Activated T-cell treated with anti-CD3 and anti-CD28 coated beads, Interleukin-2, amount 50 U/mL, for 72 hours (primary cell): ENCODE measurements at regions not wholly inside any gene's neighbourhood (a gene's known extent, or its start where the extent isn't known, plus 50 kb on each side); places are given as distances from the start of the nearest gene placed in this dataset.

Source experiments
- ATAC-seq, 2 donors: fragments of 150-1000 bp; cut with Tn5 transposase; replicated peaks in 1 of 2; 2 replicates each; pipeline ENCODE4 v1.10.0; 2021; ENCODE audit warnings: moderate library complexity in 2 of 2, mild to moderate bottlenecking in 1 of 2
- DNase-seq, 2 donors: peaks; one replicate each; pipeline ENCODE4 v3.0.0; 2021 to 2022; ENCODE audit warnings: mixed read lengths in 1 of 2
- H3K27ac Mint-ChIP-seq: one replicate; pipeline ENCODE4 v1.8.0; 2022; ENCODE audit warnings: mild to moderate bottlenecking, moderate library complexity, mixed read lengths
- H3K27me3 Mint-ChIP-seq: one replicate; pipeline ENCODE4 v1.8.0; 2022; ENCODE audit warnings: low read depth, mixed read lengths
- H3K36me3 Mint-ChIP-seq, 2 donors: one replicate each; pipeline ENCODE4 v1.8.0; 2022; ENCODE audit warnings: mixed read lengths in 2 of 2, mild to moderate bottlenecking in 1 of 2; ENCODE audit not compliant: insufficient read depth in 2 of 2
- H3K4me1 Mint-ChIP-seq: one replicate; pipeline ENCODE4 v1.8.0; 2022; ENCODE audit warnings: low read depth, mixed read lengths
- H3K4me3 Mint-ChIP-seq, 2 donors: one replicate each; pipeline ENCODE4 v1.8.0; 2022; ENCODE audit warnings: mild to moderate bottlenecking in 2 of 2, mixed read lengths in 2 of 2, moderate library complexity in 2 of 2
- H3K9me3 Mint-ChIP-seq, 2 donors: one replicate each; pipeline ENCODE4 v1.8.0; 2022; ENCODE audit warnings: mixed read lengths in 2 of 2

GRCh38 chr7:9983048-9983447 is 990.6 kb upstream of the PHF14 start:
- H3K4me3 Mint-ChIP-seq = no peak overlapping the region
- DNase-seq = no peak
- no peaks in the 10 kb centered on the region for H3K36me3 Mint-ChIP-seq
- no peak for ATAC-seq
- peaks cover 2 to 5% of the 10 kb centered on the region in 2 donors for H3K9me3 Mint-ChIP-seq
- no peaks in the 10 kb centered on the region for H3K4me1 Mint-ChIP-seq
- no peak overlapping the region for H3K27ac Mint-ChIP-seq
- no peaks in the 10 kb centered on the region for H3K27me3 Mint-ChIP-seq

GRCh38 chr7:10015687-10016086 is 958.0 kb upstream of the PHF14 start:
- no peaks in the 10 kb centered on the region for H3K27me3 Mint-ChIP-seq
- ATAC-seq = no peak
- no peak overlapping the region for H3K4me3 Mint-ChIP-seq

GRCh38 chr7:10022480-10022879 is 951.2 kb upstream of the PHF14 start:
- peaks cover 5 to 8% of the 10 kb centered on the region in 2 donors for H3K9me3 Mint-ChIP-seq
- no peak overlapping the region for H3K27ac Mint-ChIP-seq
- no peaks in the 10 kb centered on the region for H3K4me1 Mint-ChIP-seq
- H3K4me3 Mint-ChIP-seq = no peak overlapping the region
- H3K36me3 Mint-ChIP-seq = no peaks in the 10 kb centered on the region
- DNase-seq (no peak), ATAC-seq (no peak)
- no peaks in the 10 kb centered on the region for H3K27me3 Mint-ChIP-seq

More at GRCh38 chr7:10015687-10016086, 958.0 kb upstream of the PHF14 start:
- peaks cover 4 to 7% of the 10 kb centered on the region in 2 donors for H3K9me3 Mint-ChIP-seq
- no peak overlapping the region for H3K27ac Mint-ChIP-seq
- H3K4me1 Mint-ChIP-seq = no peaks in the 10 kb centered on the region
- DNase-seq = no peak
- peaks cover 0 to 2% of the 10 kb centered on the region in 2 donors for H3K36me3 Mint-ChIP-seq

GRCh38 chr7:10022957-10023356 is 950.7 kb upstream of the PHF14 start:
- Mint-ChIP-seq H3K9me3 (peaks cover 5 to 8% of the 10 kb centered on the region in 2 donors), H3K27ac (no peak overlapping the region), H3K36me3 (no peaks in the 10 kb centered on the region), H3K4me1 (no peaks in the 10 kb centered on the region), H3K4me3 (no peak overlapping the region), H3K27me3 (no peaks in the 10 kb centered on the region)
- DNase-seq = no peak
- ATAC-seq = no peak

GRCh38 chr7:10034843-10035556 is 938.7 kb upstream of the PHF14 start:
- DNase-seq (no peak), ATAC-seq (no peak)
- H3K27ac Mint-ChIP-seq = no peak overlapping the region
- H3K27me3 Mint-ChIP-seq = no peaks in the 10 kb centered on the region
- peaks cover 0 to 1% of the 10 kb centered on the region in 2 donors for H3K36me3 Mint-ChIP-seq
- H3K4me1 Mint-ChIP-seq = no peaks in the 10 kb centered on the region
- H3K9me3 Mint-ChIP-seq = peaks cover 5 to 9% of the 10 kb centered on the region in 2 donors
- no peak overlapping the region for H3K4me3 Mint-ChIP-seq

GRCh38 chr7:10036693-10037092 is 937.0 kb upstream of the PHF14 start:
- Mint-ChIP-seq H3K27me3 (no peaks in the 10 kb centered on the region), H3K27ac (no peak overlapping the region), H3K9me3 (peaks cover 0 to 9% of the 10 kb centered on the region in 2 donors), H3K4me1 (no peaks in the 10 kb centered on the region), H3K4me3 (no peak overlapping the region), H3K36me3 (peaks cover 0 to 1% of the 10 kb centered on the region in 2 donors)
- DNase-seq (no peak), ATAC-seq (no peak)

- Mint-ChIP-seq H3K27me3 (no peaks in the 10 kb centered on the region), H3K4me1 (no peaks in the 10 kb centered on the region), H3K36me3 (peaks cover 0 to 1% of the 10 kb centered on the region in 2 donors), H3K27ac (no peak overlapping the region), H3K9me3 (peaks cover under 1 to 10% of the 10 kb centered on the region in 2 donors), H3K4me3 (no peak overlapping the region)
- no peak for DNase-seq
- no peak for ATAC-seq
Observed at GRCh38 chr7:10038351-10038750, 935.3 kb upstream of the PHF14 start.

GRCh38 chr7:10040674-10041073 is 933.0 kb upstream of the PHF14 start:
- Mint-ChIP-seq H3K9me3 (peaks cover 3 to 5% of the 10 kb centered on the region in 2 donors), H3K4me1 (no peaks in the 10 kb centered on the region), H3K4me3 (no peak overlapping the region), H3K27ac (no peak overlapping the region), H3K36me3 (no peaks in the 10 kb centered on the region), H3K27me3 (no peaks in the 10 kb centered on the region)
- DNase-seq (no peak), ATAC-seq (no peak)

- no peak overlapping the region for H3K27ac Mint-ChIP-seq
- H3K4me3 Mint-ChIP-seq = no peak overlapping the region
- no peaks in the 10 kb centered on the region for H3K27me3 Mint-ChIP-seq
- peaks cover 4% of the 10 kb centered on the region in 2 donors for H3K9me3 Mint-ChIP-seq
- H3K4me1 Mint-ChIP-seq = no peaks in the 10 kb centered on the region
- no peak for DNase-seq
- no peaks in the 10 kb centered on the region for H3K36me3 Mint-ChIP-seq
- ATAC-seq = no peak
Observed at GRCh38 chr7:10070899-10071298, 902.8 kb upstream of the PHF14 start.

GRCh38 chr7:10075866-10076265 is 897.8 kb upstream of the PHF14 start:
- no peaks in the 10 kb centered on the region for H3K36me3 Mint-ChIP-seq
- no peaks in the 10 kb centered on the region for H3K27me3 Mint-ChIP-seq
- no peaks in the 10 kb centered on the region for H3K4me1 Mint-ChIP-seq
- H3K4me3 Mint-ChIP-seq = no peak overlapping the region
- peaks cover 2 to 4% of the 10 kb centered on the region in 2 donors for H3K9me3 Mint-ChIP-seq
- DNase-seq (no peak), ATAC-seq (no peak)
- H3K27ac Mint-ChIP-seq = no peak overlapping the region

- no peak overlapping the region for H3K27ac Mint-ChIP-seq
- H3K4me1 Mint-ChIP-seq = no peaks in the 10 kb centered on the region
- DNase-seq (no peak), ATAC-seq (no peak)
- peaks cover 2 to 4% of the 10 kb centered on the region in 2 donors for H3K9me3 Mint-ChIP-seq
- no peaks in the 10 kb centered on the region for H3K36me3 Mint-ChIP-seq
- H3K27me3 Mint-ChIP-seq = no peaks in the 10 kb centered on the region
- no peak overlapping the region for H3K4me3 Mint-ChIP-seq
Observed at GRCh38 chr7:10076660-10077300, 896.9 kb upstream of the PHF14 start.

- no peaks in the 10 kb centered on the region for H3K4me1 Mint-ChIP-seq
- H3K27ac Mint-ChIP-seq = no peak overlapping the region
- H3K27me3 Mint-ChIP-seq = no peaks in the 10 kb centered on the region
- ATAC-seq (no peak), DNase-seq (no peak)
- peaks cover 0 to 1% of the 10 kb centered on the region in 2 donors for H3K36me3 Mint-ChIP-seq
- H3K4me3 Mint-ChIP-seq = no peak overlapping the region
- H3K9me3 Mint-ChIP-seq = peaks cover 2 to 3% of the 10 kb centered on the region in 2 donors
Observed at GRCh38 chr7:10079572-10079971, 894.1 kb upstream of the PHF14 start.

GRCh38 chr7:10082896-10083295 is 890.8 kb upstream of the PHF14 start:
- Mint-ChIP-seq H3K27ac (no peak overlapping the region), H3K4me3 (no peak overlapping the region)
- ATAC-seq = no peak

More at GRCh38 chr7:10082896-10083295, 890.8 kb upstream of the PHF14 start:
- no peak for DNase-seq
- Mint-ChIP-seq H3K9me3 (peaks cover 2 to 11% of the 10 kb centered on the region in 2 donors), H3K4me1 (no peaks in the 10 kb centered on the region), H3K36me3 (peaks cover 0 to 1% of the 10 kb centered on the region in 2 donors), H3K27me3 (no peaks in the 10 kb centered on the region)
